ENCODE measurements at regions not wholly inside any gene's neighbourhood (a gene's known extent, or its start where the extent isn't known, plus 50 kb on each side); places are given as distances from the start of the nearest gene placed in this dataset.

GRCh38 chr4:184280591-184281071 lies 63.0 kb upstream of the ENPP6 start (continued):
- no peak for TF ChIP-seq CTCF (IDR thresholded peaks at IDR 0.05 in 2 of 3, conservative IDR thresholded peaks at IDR 0.05 in 1 of 3; ENCODE audit: control insufficient read depth in 2 of 3, extremely low read depth in 1 of 3, insufficient read depth in 1 of 3, low read depth in 3 of 3, low read length in 3 of 3)
- TF ChIP-seq RELA (IDR thresholded peaks at IDR 0.05; ENCODE audit: borderline replicate concordance, partially characterized antibody), result no peak
- TF ChIP-seq ZNF384 (IDR thresholded peaks at IDR 0.05; ENCODE audit: borderline replicate concordance, low read depth, low read length), result no peak
- no peak for TF ChIP-seq HCFC1 (IDR thresholded peaks at IDR 0.05; ENCODE audit: low read length)
- TF ChIP-seq IRF3 (IDR thresholded peaks at IDR 0.05), result no peak
- no peak for TF ChIP-seq RCOR1 (conservative IDR thresholded peaks at IDR 0.05; ENCODE audit: low read depth, low read length)
- no peak for TF ChIP-seq CREM (IDR thresholded peaks at IDR 0.05; ENCODE audit: low read depth)
- TF ChIP-seq PBX3 (IDR thresholded peaks at IDR 0.05; ENCODE audit: insufficient replicate concordance, low read depth, low read length), result peak; percentile 8
- TF ChIP-seq IKZF2 (IDR thresholded peaks at IDR 0.05), result no peak
- TF ChIP-seq SKIL (IDR thresholded peaks at IDR 0.05; ENCODE audit: low read depth, poor library complexity, severe bottlenecking), result no peak
- TF ChIP-seq SRF (IDR thresholded peaks at IDR 0.05; ENCODE audit: low read depth in 2 of 2, low read length in 2 of 2), result no peak
- no peak for TF ChIP-seq CEBPZ (IDR thresholded peaks at IDR 0.05; ENCODE audit: low read depth, low read length)
- no peak for TF ChIP-seq WRNIP1 (IDR thresholded peaks at IDR 0.05; ENCODE audit: borderline replicate concordance, low read depth, low read length)
- peak; percentile 70; the same call in 1 of the 2 replicates for TF ChIP-seq TCF3 (IDR thresholded peaks at IDR 0.05; ENCODE audit: borderline replicate concordance, insufficient read depth, low read depth, low read length)
- no peak for TF ChIP-seq TARDBP (IDR thresholded peaks at IDR 0.05; ENCODE audit: borderline replicate concordance)
- TF ChIP-seq NFYB (IDR thresholded peaks at IDR 0.05; ENCODE audit: insufficient read depth, low read depth, low read length), result peak; percentile 96
- TF ChIP-seq E2F8 (IDR thresholded peaks at IDR 0.05; ENCODE audit: low read depth, partially characterized antibody), result no peak
- no peak for TF ChIP-seq HDAC2 (IDR thresholded peaks at IDR 0.05)
